ENCODE measurements at regions not wholly inside any gene's neighbourhood (a gene's known extent, or its start where the extent isn't known, plus 50 kb on each side); places are given as distances from the start of the nearest gene placed in this dataset.

- H3K27ac ChIP-seq = no peak overlapping the region
- TF ChIP-seq CTCF (IDR thresholded peaks at IDR 0.05; ENCODE audit: low read depth, low read length) = no peak
Observed at GRCh38 chr12:107415834-107416233, 269.8 kb upstream of the PWP1 start.

GRCh38 chr12:107417004-107417403 lies 268.6 kb upstream of the PWP1 start:
- no peaks in the 10 kb centered on the region for H3K27me3 ChIP-seq (ENCODE audit: insufficient read depth, low read depth, severe bottlenecking)
- no peak overlapping the region for H3K27ac ChIP-seq
- peaks cover 5% of the 10 kb centered on the region for H3K9me3 ChIP-seq (ENCODE audit: severe bottlenecking)
- no peak for TF ChIP-seq CTCF (IDR thresholded peaks at IDR 0.05; ENCODE audit: low read depth, low read length)
- no peak for DNase-seq
- H3K36me3 ChIP-seq = no peaks in the 10 kb centered on the region
- H3K4me3 ChIP-seq (ENCODE audit: low read depth, low read length) = no peak overlapping the region

More at GRCh38 chr12:107415834-107416233, 269.8 kb upstream of the PWP1 start:
- Histone ChIP-seq H3K4me3 (ENCODE audit: low read depth, low read length) (no peak overlapping the region), H3K27me3 (ENCODE audit: insufficient read depth, low read depth, severe bottlenecking) (no peaks in the 10 kb centered on the region), H3K9me3 (ENCODE audit: severe bottlenecking) (peaks cover 5% of the 10 kb centered on the region), H3K36me3 (no peaks in the 10 kb centered on the region)
- DNase-seq = no peak

- no peaks in the 10 kb centered on the region for H3K27me3 ChIP-seq (ENCODE audit: insufficient read depth, low read depth, severe bottlenecking)
- peak; percentile 40 for DNase-seq
- no peak for TF ChIP-seq CTCF (IDR thresholded peaks at IDR 0.05; ENCODE audit: low read depth, low read length)
- H3K4me3 ChIP-seq (ENCODE audit: low read depth, low read length) = no peak overlapping the region
- no peaks in the 10 kb centered on the region for H3K36me3 ChIP-seq
- peaks cover 5% of the 10 kb centered on the region for H3K9me3 ChIP-seq (ENCODE audit: severe bottlenecking)
- H3K27ac ChIP-seq = no peak overlapping the region; the same call in 1 of the 2 replicates
Observed at GRCh38 chr12:107418981-107419380, 266.6 kb upstream of the PWP1 start.

GRCh38 chr12:107423531-107423930 lies 262.1 kb upstream of the PWP1 start:
- TF ChIP-seq CTCF (IDR thresholded peaks at IDR 0.05; ENCODE audit: low read depth, low read length) = no peak
- no peak overlapping the region for H3K4me3 ChIP-seq (ENCODE audit: low read depth, low read length)
- no peak for DNase-seq

GRCh38 chr12:107429006-107429705 lies 256.4 kb upstream of the PWP1 start:
- DNase-seq = no peak
- TF ChIP-seq CTCF (IDR thresholded peaks at IDR 0.05; ENCODE audit: low read depth, low read length) = no peak
- H3K4me3 ChIP-seq (ENCODE audit: low read depth, low read length) = no peak overlapping the region
- H3K36me3 ChIP-seq = no peaks in the 10 kb centered on the region
- no peaks in the 10 kb centered on the region for H3K9me3 ChIP-seq (ENCODE audit: severe bottlenecking)
- H3K27ac ChIP-seq = no peak overlapping the region
- no peaks in the 10 kb centered on the region for H3K27me3 ChIP-seq (ENCODE audit: insufficient read depth, low read depth, severe bottlenecking)

More at GRCh38 chr12:107423531-107423930, 262.1 kb upstream of the PWP1 start:
- no peaks in the 10 kb centered on the region for H3K27me3 ChIP-seq (ENCODE audit: insufficient read depth, low read depth, severe bottlenecking)
- no peak overlapping the region for H3K27ac ChIP-seq
- H3K36me3 ChIP-seq = no peaks in the 10 kb centered on the region
- no peaks in the 10 kb centered on the region for H3K9me3 ChIP-seq (ENCODE audit: severe bottlenecking)

GRCh38 chr12:107431942-107432341 lies 253.7 kb upstream of the PWP1 start:
- Histone ChIP-seq H3K9me3 (ENCODE audit: severe bottlenecking) (no peaks in the 10 kb centered on the region), H3K4me3 (ENCODE audit: low read depth, low read length) (no peak overlapping the region), H3K36me3 (no peaks in the 10 kb centered on the region), H3K27ac (no peak overlapping the region), H3K27me3 (ENCODE audit: insufficient read depth, low read depth, severe bottlenecking) (no peaks in the 10 kb centered on the region)
- DNase-seq = no peak
- TF ChIP-seq CTCF (IDR thresholded peaks at IDR 0.05; ENCODE audit: low read depth, low read length) = no peak

Measured in WERI-Rb-1 (cell line).